HG03064 (cell line): ENCODE measurements at regions not wholly inside any gene's neighbourhood (a gene's known extent, or its start where the extent isn't known, plus 50 kb on each side); places are given as distances from the start of the nearest gene placed in this dataset.

ENCODE experiments used
- ATAC-seq: cut with Tn5 transposase; IDR thresholded peaks from one replicate; pipeline ENCODE4 v1.9.1; 2021; ENCODE audit warnings: low read depth; ENCODE audit not compliant: unreplicated experiment

GRCh38 chr14:58697930-58698642, 60.3 kb downstream of the DACT1 start:
- ATAC-seq, result no peak

- ATAC-seq, result no peak
Observed at GRCh38 chr14:58699681-58700205, 62.0 kb downstream of the DACT1 start.

- ATAC-seq, result no peak
Observed at GRCh38 chr14:58701156-58701555, 63.4 kb downstream of the DACT1 start.

DNA sequence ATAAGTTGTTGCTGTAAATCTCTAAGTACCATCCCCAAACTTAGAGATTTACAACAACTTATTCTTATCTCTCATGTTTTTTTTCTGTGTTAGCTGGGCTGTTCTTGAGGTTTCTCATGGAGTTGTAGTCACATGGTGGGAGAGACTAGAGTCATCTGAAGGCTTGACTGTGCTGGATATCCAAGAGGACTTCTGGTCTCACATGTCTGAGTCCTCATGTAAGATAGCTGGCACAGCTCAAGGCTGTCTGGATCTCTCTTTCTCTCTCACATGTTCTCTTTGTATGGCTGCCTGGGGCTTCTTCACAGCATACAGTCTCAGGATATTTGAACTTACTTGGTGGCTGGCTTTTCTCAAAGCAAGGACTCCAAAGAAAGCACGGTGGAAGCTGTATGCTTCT, 63.8 kb downstream of the DACT1 start:
- ATAC-seq, result no peak

DNA sequence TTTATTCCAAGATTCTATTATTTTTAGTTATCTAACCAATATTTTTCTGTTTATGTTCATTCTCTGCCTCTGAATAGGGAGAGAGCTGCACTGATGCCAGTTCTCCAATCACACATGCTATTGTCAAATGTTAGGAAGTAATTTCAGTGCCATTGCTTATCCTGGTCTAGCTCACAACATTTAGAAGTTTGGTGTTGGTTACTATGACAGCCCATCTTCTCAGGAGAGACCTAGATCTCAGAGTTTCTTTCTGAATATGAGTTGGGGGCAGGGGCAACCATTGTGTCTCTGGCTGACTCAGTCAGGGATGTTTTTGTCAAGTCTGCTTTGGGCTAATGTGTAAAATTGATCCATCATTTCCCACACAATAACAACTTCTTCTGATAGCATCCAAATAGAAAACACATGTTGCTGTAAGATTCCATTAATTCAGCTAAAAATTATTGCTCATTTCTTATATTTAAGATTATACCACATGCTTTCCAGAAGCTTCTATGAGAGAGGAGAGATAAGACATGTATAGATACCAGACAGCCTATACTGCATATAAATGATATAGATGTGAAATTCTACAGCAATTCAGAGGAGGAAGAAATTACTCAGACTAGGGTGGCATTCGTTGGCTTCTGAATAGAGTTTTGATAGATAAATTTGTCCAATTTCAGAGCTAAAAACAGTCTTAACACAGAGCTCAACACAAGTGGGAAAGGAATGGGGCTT, 64.8 kb downstream of the DACT1 start:
- ATAC-seq, result no peak

DNA sequence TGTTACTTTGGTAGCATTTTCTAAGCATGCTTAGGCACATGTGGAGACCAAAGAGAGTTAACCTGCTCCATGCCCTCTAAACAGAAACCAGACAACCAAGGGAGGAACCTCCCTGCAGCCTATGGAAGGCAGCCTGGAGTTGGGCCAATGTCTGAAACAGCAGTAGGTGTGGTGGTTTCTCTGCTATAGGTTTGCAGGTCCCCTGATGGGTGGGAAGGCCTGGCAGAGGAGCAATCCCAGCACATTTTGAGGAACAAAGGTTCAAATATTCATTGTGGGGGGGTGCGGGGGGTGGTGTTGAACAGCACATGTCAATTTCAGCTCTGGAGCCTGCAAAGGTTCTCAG, 65.4 kb downstream of the DACT1 start:
- no peak for ATAC-seq

DNA sequence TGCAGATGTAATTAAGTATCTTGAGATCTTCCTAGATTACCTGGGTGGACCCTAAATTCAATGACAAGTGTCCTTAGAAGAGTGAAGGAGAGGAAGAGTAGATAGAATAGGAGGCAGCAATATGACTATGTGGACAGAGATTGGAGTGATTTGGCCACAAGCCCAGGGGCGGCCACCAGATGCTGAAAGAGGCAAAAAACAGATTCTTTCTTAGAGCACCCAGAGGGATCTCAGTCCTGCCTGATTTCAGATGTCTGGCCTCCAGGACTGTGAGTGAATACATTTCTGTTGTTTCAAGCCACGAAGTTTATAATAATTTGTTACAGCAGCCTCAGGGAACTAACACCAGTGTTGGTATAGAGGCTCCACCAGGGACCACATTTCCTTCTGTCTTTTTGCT, 67.3 kb downstream of the DACT1 start:
- no peak for ATAC-seq

- no peak for ATAC-seq
Observed at GRCh38 chr14:58707949-58708348, 70.2 kb downstream of the DACT1 start.

DNA sequence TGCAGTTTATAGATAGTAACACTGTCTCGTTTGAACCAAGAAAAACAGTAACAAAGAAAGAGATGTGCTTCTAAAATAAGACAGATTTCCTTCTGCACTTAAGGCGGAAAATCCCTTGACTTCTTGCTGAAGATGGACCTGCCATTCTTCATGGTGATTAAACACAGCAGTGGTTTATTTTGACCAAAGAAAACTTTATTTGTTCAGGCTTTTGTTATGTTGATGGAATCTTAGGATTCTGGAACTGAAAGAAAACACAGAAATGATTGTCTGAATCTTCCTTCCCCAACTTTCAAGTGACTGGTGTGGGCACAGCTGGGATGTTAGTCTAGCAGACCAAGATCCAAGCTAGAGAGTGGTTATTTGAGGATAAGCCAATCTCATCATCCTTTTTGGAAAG, 72.2 kb downstream of the DACT1 start:
- no peak for ATAC-seq

GRCh38 chr14:58711382-58711781, 73.6 kb downstream of the DACT1 start:
- ATAC-seq, result no peak

DNA sequence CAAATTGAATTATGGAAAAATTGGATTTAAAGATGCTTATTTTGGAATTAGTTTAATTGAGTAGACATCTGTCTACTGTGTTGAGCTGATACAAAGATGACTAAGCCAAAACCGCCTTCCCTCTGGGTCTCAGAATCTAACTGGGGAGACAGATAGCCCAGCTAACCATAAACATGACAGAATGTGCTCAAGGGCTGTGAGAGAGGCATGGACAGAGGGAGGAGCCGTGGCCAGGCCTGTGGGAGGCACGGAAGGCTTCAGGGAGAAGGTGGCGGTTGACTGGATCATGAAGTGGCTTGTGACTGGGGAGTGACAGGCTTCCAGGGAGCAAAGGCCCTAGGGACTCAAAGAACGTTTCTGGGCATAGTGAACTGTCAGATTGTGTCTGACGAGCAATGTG, 74.6 kb downstream of the DACT1 start:
- ATAC-seq, result no peak

GRCh38 chr14:58713677-58714076, 75.9 kb downstream of the DACT1 start:
- no peak for ATAC-seq

DNA sequence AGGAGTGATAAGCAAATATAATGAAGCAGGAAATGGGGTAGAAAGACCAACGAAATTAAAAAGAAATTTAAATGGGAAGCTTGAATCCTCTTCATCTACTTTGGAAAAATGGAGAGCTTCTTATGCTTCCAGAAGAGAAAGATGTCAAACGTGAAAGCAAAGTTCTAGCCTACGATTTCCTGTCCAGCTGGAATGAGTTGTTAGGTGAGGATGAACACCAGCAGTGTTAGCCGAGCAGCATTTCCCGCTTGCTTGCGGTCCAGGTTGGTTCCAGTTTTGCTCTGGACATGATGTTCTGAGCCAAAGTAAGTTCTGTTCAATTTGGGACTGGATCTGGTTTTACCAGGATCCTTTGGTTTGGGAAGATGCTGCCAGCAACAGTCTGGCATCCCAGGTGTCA, 78.9 kb downstream of the DACT1 start:
- ATAC-seq, result no peak

- no peak for ATAC-seq
Observed at GRCh38 chr14:58717211-58717610, 79.4 kb downstream of the DACT1 start.

DNA sequence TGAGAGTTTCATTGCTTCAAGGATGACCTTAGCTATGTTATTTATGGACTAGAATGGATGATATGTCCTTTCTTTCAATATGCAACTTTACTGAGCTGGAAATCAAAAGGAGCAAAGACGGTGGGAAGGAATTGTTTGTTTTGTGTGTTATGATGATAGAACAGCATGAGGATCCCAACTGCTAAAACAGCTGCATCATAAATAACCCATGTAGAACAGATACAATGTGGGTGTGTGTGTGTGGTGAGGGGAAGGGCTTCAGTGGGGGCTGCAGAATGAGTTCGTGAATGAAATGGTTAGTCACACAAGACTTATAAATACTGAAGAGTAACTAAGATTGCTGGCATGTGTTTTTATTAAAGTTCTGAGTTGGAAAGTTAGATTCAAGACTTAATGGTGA, 80.1 kb downstream of the DACT1 start:
- no peak for ATAC-seq

DNA sequence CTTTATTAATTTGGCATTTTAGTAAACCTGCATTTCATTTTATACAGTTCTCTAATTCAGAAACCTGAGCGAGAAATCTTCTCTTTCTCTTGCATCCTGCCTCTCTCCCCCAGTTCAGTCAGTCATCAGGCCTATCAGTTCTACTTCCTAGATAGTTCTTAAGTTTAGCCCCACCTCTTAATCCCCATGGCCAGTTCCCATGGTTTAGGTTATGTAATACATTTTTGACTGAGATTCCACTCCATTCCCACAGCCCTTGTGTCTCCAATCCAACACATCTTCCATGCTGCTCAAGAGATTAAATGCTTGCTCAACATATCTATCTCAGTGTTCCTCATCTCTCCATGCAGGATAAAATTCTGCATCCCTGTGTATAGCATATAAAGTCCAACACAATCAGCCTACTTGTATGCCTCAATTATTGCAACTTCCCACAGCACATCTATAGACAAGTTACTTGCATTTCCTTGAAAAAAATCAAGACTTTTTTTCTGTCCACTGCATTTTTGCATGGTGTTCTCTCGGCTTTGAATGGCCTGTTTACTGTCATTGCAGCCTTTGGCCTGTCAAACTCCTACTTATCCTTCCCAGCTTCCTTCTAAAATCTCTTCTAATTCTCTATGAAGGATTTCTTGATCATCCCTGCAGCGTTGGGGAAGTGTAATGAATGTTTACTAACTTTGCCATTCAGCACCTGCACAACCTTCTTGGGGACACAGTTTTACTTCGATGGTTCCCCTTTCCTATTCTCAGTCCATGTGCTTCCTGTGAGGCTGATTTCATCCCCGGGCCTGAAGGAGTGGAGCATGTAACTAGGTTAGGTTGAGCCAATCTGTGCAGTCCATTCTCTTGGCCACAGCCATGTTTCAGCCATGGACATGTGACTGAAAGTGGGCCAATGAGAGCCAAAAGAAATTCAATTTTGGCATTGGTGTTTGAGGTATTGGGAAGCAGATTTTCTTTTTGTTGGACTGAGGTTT, 80.8 kb downstream of the DACT1 start:
- no peak for ATAC-seq

- ATAC-seq, result no peak
Observed at GRCh38 chr14:58721723-58722122, 84.0 kb downstream of the DACT1 start.

- ATAC-seq, result no peak
Observed at GRCh38 chr14:58722441-58722840, 84.7 kb downstream of the DACT1 start.

DNA sequence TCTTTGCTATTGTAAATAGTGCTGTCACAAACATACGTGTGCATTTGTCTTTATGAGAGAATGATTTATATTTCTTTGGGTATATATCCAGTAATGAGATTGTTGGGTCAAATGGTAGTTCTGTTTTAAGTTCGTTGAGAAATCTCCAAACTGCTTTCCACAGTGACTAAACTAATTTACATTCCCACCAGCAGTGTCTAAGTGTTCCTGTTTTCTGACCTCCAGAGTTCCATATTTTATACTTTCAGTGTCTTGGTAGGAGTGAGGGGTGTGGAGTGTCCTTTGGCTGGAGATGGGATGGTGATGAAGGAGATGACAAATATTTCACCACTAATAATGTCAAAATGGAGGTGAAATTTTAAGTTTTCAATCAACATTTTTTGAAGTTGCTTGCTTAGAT, 86.4 kb downstream of the DACT1 start:
- ATAC-seq, result no peak

DNA sequence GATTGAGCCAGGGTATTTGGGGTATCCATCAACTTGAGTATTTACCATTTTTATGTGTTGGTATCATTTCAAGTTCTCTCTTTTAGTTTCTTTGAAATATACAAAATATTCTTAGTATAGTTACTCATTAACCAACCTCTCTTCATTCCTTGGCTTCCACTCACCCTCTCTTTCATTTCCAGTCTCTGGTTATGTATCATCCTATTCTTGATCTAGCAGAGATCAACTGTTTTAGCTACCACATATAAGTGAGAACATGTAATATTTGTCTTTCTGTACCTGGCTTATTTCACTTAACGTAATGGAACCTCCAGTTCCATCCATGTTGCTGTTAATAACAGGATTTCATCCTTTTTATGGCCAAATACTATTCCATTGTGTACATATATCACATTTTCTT, 86.9 kb downstream of the DACT1 start:
- ATAC-seq, result no peak

GRCh38 chr14:58725226-58725625, 87.5 kb downstream of the DACT1 start:
- no peak for ATAC-seq
